Endodermal cell (in vitro differentiated cells): ENCODE measurements at regions not wholly inside any gene's neighbourhood (a gene's known extent, or its start where the extent isn't known, plus 50 kb on each side); places are given as distances from the start of the nearest gene placed in this dataset.

ENCODE experiments used
- DNase-seq: peaks from one replicate; pipeline ENCODE4 v3.0.0-alpha.2; 2017
- H3K27ac ChIP-seq: 2 replicates; pipeline ENCODE4 v1.5.1; 2013; ENCODE audit warnings: mild to moderate bottlenecking, low read depth, low read length, moderate library complexity
- H3K27me3 ChIP-seq: 2 replicates; pipeline ENCODE4 v1.6.1; 2013; ENCODE audit warnings: mild to moderate bottlenecking, low read length, moderate library complexity; ENCODE audit not compliant: insufficient read depth, control insufficient read depth, poor library complexity, severe bottlenecking
- H3K36me3 ChIP-seq: 2 replicates; pipeline ENCODE4 v1.7.0; 2013; ENCODE audit warnings: mild to moderate bottlenecking, low read length, moderate library complexity; ENCODE audit not compliant: control insufficient read depth, insufficient read depth
- H3K4me1 ChIP-seq: one replicate; pipeline ENCODE4 v1.7.0; 2013; ENCODE audit warnings: low read length; ENCODE audit not compliant: control insufficient read depth, insufficient read depth
- H3K4me3 ChIP-seq: 2 replicates; pipeline ENCODE4 v1.5.1; 2013; ENCODE audit warnings: mild to moderate bottlenecking, low read length, moderate library complexity
- H3K9ac ChIP-seq: 2 replicates; pipeline ENCODE4 v1.6.1; 2013; ENCODE audit warnings: mild to moderate bottlenecking, low read length, moderate library complexity; ENCODE audit not compliant: poor library complexity, severe bottlenecking; ENCODE audit errors: extremely low read depth
- H3K9me3 ChIP-seq: 2 replicates; pipeline ENCODE4 v1.6.1; 2013; ENCODE audit warnings: mild to moderate bottlenecking, low read length, moderate library complexity; ENCODE audit not compliant: control insufficient read depth
- H3K27ac Mint-ChIP-seq: 2 replicates; pipeline ENCODE4 v1.8.0; 2020; ENCODE audit warnings: mixed read lengths
- H3K27me3 Mint-ChIP-seq: 2 replicates; pipeline ENCODE4 v1.8.0; 2021; ENCODE audit warnings: mild to moderate bottlenecking, mixed read lengths; ENCODE audit not compliant: insufficient read depth
- H3K36me3 Mint-ChIP-seq: 2 replicates; pipeline ENCODE4 v1.8.0; 2020; ENCODE audit warnings: low read depth, mixed read lengths
- H3K4me1 Mint-ChIP-seq: 2 replicates; pipeline ENCODE4 v1.8.0; 2020; ENCODE audit warnings: mixed read lengths
- H3K4me3 Mint-ChIP-seq: 2 replicates; pipeline ENCODE4 v1.8.0; 2020; ENCODE audit warnings: mild to moderate bottlenecking, moderate library complexity, mixed read lengths
- H3K9me3 Mint-ChIP-seq: 2 replicates; pipeline ENCODE4 v1.8.0; 2020; ENCODE audit warnings: mild to moderate bottlenecking, mixed read lengths
- CTCF ChIP-seq: fragments of 200-600 bp; sonication (generic); conservative IDR thresholded peaks from 2 replicates; pipeline ENCODE4 v1.5.0; 2021; ENCODE audit warnings: antibody characterized with exemption, mild to moderate bottlenecking
- WGBS, 2 experiments: methylation state at CpG; one replicate each; pipeline versions ENCODE4 v1.1.5 to v1.1.7; 2013; ENCODE audit warnings: missing lambda C conversion rate in 2 of 2, mixed read lengths in 1 of 2; ENCODE audit not compliant: insufficient coverage in 1 of 2, insufficient read length in 1 of 2; 5-methylcytosine and 5-hydroxymethylcytosine counted together

- Mint-ChIP-seq H3K4me3 (no peak overlapping the region), H3K9me3 (no peaks in the 10 kb centered on the region), H3K27ac (no peak overlapping the region), H3K4me1 (peaks cover 10% of the 10 kb centered on the region), H3K27me3 (peaks cover 62% of the 10 kb centered on the region), H3K36me3 (no peaks in the 10 kb centered on the region)
- H3K4me3 ChIP-seq, result no peak overlapping the region
- H3K27ac ChIP-seq, result no peak overlapping the region
- TF ChIP-seq CTCF, result no peak
- peak; percentile 41 for DNase-seq
- no peak overlapping the region for H3K9ac ChIP-seq
- 44 to 70% methylated on average over 3 to 7 of the region's 7 CpGs for whole genome bisulfite sequencing, 2 experiments
- H3K4me1 ChIP-seq, result no peaks in the 10 kb centered on the region
- H3K36me3 ChIP-seq, result no peaks in the 10 kb centered on the region
- H3K27me3 ChIP-seq, result peaks cover 46% of the 10 kb centered on the region
- no peaks in the 10 kb centered on the region for H3K9me3 ChIP-seq
Measured at GRCh38 chr17:77693776-77694175, 264.7 kb upstream of the TNRC6C start.

DNA sequence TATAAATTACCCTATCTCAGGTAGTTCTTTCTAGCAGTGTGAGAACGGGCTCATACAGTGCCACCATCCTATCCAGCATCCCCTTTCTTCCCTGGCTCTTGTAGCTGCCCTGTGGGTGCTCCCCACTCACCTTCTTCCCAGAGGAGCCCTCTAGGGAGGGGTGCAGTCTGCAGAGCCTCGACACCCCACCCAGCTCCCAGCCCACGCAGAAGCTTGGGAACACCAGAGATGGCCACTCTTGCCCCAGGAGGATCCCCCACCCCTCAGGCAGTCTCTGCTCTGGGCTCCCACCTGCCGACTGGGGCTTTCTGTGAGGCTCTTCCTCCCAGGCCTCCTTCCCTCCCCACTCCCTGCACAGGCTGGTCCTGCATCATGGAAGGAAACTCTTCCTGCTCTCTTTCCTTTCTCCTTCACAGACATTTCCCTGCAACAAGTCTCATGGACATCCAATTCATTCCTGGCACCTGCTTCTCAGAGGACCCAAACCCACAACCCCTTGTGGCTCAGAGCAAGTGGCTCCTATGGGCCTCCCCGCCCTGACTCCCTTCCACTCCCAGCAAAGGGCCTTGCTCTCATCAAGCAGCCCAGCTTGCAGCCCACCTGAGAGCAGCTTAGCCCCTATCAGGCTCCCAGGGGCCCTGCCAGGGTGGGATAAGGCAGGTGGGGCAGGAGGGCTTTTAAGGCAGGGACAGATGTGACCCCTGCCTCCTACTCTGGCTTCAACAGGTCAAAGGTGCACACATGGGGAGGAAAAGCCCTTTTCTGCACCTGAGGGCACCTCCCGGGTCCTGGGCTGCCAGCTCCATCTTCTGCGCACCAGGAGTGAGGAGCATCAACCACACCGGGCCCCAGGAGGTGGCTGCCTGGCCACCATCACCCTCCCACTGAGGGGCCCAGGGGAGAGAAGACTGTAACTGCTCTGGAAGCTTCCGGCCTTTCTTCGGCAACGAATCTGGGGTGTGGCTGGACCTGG is 263.8 kb upstream of the TNRC6C start:
- no peaks in the 10 kb centered on the region for H3K36me3 ChIP-seq
- TF ChIP-seq CTCF, result no peak
- H3K4me3 ChIP-seq, result no peak overlapping the region
- Mint-ChIP-seq H3K27ac (peak overlapping the region; percentile 77), H3K9me3 (no peaks in the 10 kb centered on the region), H3K4me3 (no peak overlapping the region), H3K4me1 (peaks cover 10% of the 10 kb centered on the region), H3K27me3 (peaks cover 67% of the 10 kb centered on the region), H3K36me3 (no peaks in the 10 kb centered on the region)
- no peaks in the 10 kb centered on the region for H3K9me3 ChIP-seq
- H3K27me3 ChIP-seq, result peaks cover 50% of the 10 kb centered on the region
- H3K4me1 ChIP-seq, result no peaks in the 10 kb centered on the region
- no peak overlapping the region for H3K9ac ChIP-seq
- DNase-seq, result peak; percentile 46
- no peak overlapping the region for H3K27ac ChIP-seq
- 92 to 93% methylated on average over 7 to 11 of the region's 11 CpGs for WGBS, 2 experiments

GRCh38 chr17:77695386-77695785 is 263.1 kb upstream of the TNRC6C start:
- peak overlapping the region; percentile 60 for H3K4me3 Mint-ChIP-seq
- DNase-seq, result no peak
- peaks cover 50% of the 10 kb centered on the region for H3K27me3 ChIP-seq
- H3K9me3 ChIP-seq, result no peaks in the 10 kb centered on the region
- H3K4me1 ChIP-seq, result no peaks in the 10 kb centered on the region
- H3K27ac ChIP-seq, result no peak overlapping the region
- no peak for TF ChIP-seq CTCF
- no peaks in the 10 kb centered on the region for H3K36me3 ChIP-seq
- H3K4me3 ChIP-seq, result no peak overlapping the region
- peaks cover 10% of the 10 kb centered on the region for H3K4me1 Mint-ChIP-seq
- H3K36me3 Mint-ChIP-seq, result no peaks in the 10 kb centered on the region
- peaks cover 67% of the 10 kb centered on the region for H3K27me3 Mint-ChIP-seq
- no peaks in the 10 kb centered on the region for H3K9me3 Mint-ChIP-seq
- H3K9ac ChIP-seq, result no peak overlapping the region
- no peak overlapping the region for H3K27ac Mint-ChIP-seq
- 88 to 97% methylated on average over 6 to 9 of the region's 9 CpGs for WGBS, 2 experiments
